Body of pancreas (tissue), 4 donors: ENCODE measurements at regions not wholly inside any gene's neighbourhood (a gene's known extent, or its start where the extent isn't known, plus 50 kb on each side); places are given as distances from the start of the nearest gene placed in this dataset.

Experiments
- ATAC-seq: fragments of 150-250 bp; one replicate; pipeline ENCODE4 v1.9.1; 2016
- DNase-seq, 4 donors: peaks; one replicate each; pipeline ENCODE4 v3.0.0-alpha.2; 2019
- H3K27ac ChIP-seq, 4 donors: fragments of 200-600 bp; sonication (generic); 1 replicate in 3 of 4; 2 replicates in 1 of 4; pipeline versions ENCODE4 v1.5.1 to v1.6.1; 2016 to 2019; ENCODE audit warnings: mild to moderate bottlenecking in 1 of 4, mixed read lengths in 1 of 4, moderate library complexity in 1 of 4
- H3K27me3 ChIP-seq, 2 donors: fragments of 200-600 bp; sonication (generic); one replicate each; pipeline ENCODE4 v1.6.0; 2016; ENCODE audit warnings: mild to moderate bottlenecking in 1 of 2
- H3K36me3 ChIP-seq, 2 donors: fragments of 200-600 bp; sonication (generic); replicated peaks in 1 of 2; 2 replicates each; pipeline ENCODE4 v1.5.1; 2016; ENCODE audit warnings: low read depth in 2 of 2; ENCODE audit not compliant: insufficient read depth in 1 of 2
- H3K4me1 ChIP-seq: fragments of 200-600 bp; sonication (generic); one replicate; pipeline ENCODE4 v1.6.0; 2016
- H3K4me3 ChIP-seq, 2 donors: fragments of 200-600 bp; sonication (generic); 1 replicate in 1 of 2; 2 replicates in 1 of 2; pipeline ENCODE4 v1.5.1; 2016 to 2019
- H3K9me3 ChIP-seq, 3 donors: fragments of 200-600 bp; sonication (generic); 1 replicate in 2 of 3; 2 replicates in 1 of 3; pipeline ENCODE4 v1.5.1; 2016
- POLR2A ChIP-seq, 3 donors: fragments of 450-650 bp; IDR thresholded peaks; one replicate each; pipeline ENCODE4 v1.6.1; 2016; ENCODE audit warnings: antibody characterized with exemption in 3 of 3, mild to moderate bottlenecking in 2 of 3
- WGBS, 2 donors: methylation state at CpG; one replicate each; pipeline ENCODE4 v1.1.5; 2017; 5-methylcytosine and 5-hydroxymethylcytosine counted together
- intact Hi-C: fragments of 100-400 bp; cut with DNase I; formaldehyde crosslinking; loops from one replicate; pipeline ENCODE4 v1.15.1; 2023
- TF ChIP-seq, protein P1 (sequence below), 7 experiments: fragments of 450-650 bp in 4 of 7; fragments of 200-600 bp in 3 of 7; sonication (generic) in 3 of 7; IDR thresholded peaks; one replicate each; pipeline ENCODE4 v1.5.1; 2016 to 2019; ENCODE audit warnings: antibody characterized with exemption in 7 of 7

DNA sequence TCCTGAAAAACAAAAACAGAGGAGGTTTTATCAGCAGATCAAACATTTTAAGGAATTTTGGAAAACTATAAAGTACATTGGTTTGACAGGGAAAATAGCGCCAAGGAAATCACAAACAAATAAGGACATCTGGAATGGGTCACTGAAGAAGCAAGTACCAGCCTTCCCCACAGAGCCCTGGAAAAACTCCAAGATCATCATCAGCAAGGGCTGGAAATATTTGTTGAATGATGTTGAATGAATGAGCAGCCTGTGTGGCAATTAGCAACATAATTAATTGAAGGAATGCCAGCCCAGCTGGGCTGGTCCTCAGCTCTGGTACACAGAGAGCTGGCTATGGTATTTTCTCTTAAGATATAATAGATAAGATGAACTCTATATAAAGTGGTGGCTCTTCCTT, 290.4 kb downstream of the HS3ST3A1 start:
- TF ChIP-seq POLR2A (IDR thresholded peaks at IDR 0.05), result no peak
- TF ChIP-seq, protein P1, sequence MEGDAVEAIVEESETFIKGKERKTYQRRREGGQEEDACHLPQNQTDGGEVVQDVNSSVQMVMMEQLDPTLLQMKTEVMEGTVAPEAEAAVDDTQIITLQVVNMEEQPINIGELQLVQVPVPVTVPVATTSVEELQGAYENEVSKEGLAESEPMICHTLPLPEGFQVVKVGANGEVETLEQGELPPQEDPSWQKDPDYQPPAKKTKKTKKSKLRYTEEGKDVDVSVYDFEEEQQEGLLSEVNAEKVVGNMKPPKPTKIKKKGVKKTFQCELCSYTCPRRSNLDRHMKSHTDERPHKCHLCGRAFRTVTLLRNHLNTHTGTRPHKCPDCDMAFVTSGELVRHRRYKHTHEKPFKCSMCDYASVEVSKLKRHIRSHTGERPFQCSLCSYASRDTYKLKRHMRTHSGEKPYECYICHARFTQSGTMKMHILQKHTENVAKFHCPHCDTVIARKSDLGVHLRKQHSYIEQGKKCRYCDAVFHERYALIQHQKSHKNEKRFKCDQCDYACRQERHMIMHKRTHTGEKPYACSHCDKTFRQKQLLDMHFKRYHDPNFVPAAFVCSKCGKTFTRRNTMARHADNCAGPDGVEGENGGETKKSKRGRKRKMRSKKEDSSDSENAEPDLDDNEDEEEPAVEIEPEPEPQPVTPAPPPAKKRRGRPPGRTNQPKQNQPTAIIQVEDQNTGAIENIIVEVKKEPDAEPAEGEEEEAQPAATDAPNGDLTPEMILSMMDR (IDR thresholded peaks at IDR 0.05), result no peak
- H3K27ac ChIP-seq, result no peak overlapping the region

DNA sequence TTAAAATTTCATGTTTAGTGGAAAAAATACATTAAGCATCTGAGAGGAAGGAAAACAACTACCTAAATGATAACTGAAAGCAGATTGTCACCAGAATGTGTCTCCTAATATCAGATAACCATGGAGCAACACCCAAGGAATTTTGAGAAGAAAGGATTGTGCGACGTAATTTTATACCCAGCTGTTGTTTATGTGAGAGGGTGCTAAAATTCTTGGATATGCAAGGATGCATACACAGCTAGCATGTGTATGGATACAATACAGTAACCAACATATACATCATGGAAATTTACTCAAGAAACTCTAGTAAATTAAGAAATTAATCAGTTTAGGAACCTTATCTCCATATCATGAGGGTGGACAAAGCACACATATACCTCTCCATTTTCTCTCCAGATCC, 290.9 kb downstream of the HS3ST3A1 start:
- intact Hi-C loops, result no loop called here
- Histone ChIP-seq H3K9me3 (no peaks in the 10 kb centered on the region), H3K4me1 (no peaks in the 10 kb centered on the region), H3K27me3 (no peaks in the 10 kb centered on the region), H3K4me3 (no peak overlapping the region), H3K27ac (no peak overlapping the region), H3K36me3 (no peaks in the 10 kb centered on the region)
- ATAC-seq, result no peak
- DNase-seq, result no peak
- 98 to 100% methylated on average over 2 of the region's 2 CpGs for WGBS, 2 donors
- TF ChIP-seq, protein P1 (IDR thresholded peaks at IDR 0.05), result no peak
- TF ChIP-seq POLR2A (IDR thresholded peaks at IDR 0.05), result no peak

More for the DNA sequence above, 290.4 kb downstream of the HS3ST3A1 start:
- ATAC-seq, result no peak
- no peak for DNase-seq
- WGBS, 2 donors, result 79 to 84% methylated on average over 1 of the region's 1 CpG
- Histone ChIP-seq H3K4me3 (no peak overlapping the region), H3K27me3 (no peaks in the 10 kb centered on the region), H3K36me3 (no peaks in the 10 kb centered on the region), H3K4me1 (no peaks in the 10 kb centered on the region), H3K9me3 (no peaks in the 10 kb centered on the region)
- intact Hi-C loops, result no loop called here

DNA sequence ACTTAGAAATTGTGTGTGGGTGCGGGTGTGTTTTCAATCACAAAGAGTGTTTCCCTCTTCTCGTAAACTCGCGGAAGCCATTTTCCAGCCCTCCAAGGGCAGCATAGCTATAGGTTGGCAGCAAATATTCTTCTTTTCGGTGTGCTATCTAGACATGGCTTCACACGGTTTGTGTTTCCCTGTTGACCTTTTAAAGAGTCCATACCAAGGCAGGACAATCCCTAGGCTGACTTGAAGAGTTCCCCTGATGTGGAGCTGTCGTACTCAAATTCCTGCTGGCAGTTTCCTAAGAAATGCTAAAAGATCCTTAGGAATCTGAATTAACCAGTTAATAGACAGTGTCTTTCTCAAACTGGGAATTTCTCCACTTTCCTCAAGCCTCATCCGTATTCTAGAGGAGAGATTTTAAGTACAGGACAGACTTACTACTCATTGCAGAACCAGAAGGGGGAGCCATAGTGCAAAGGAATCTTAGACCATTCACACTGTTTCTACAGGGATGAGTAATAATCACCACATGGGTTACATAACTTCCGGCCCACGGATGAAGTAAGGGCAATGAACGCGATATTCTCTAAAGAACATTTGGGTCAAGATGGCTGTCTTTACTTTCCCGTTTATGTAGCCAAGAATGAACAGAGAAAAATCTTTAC, 288.6 kb upstream of the ELAC2 start:
- Histone ChIP-seq H3K27me3 (no peaks in the 10 kb centered on the region), H3K36me3 (no peaks in the 10 kb centered on the region), H3K9me3 (no peaks in the 10 kb centered on the region), H3K4me3 (no peak overlapping the region), H3K4me1 (no peaks in the 10 kb centered on the region), H3K27ac (no peak overlapping the region)
- no peak for TF ChIP-seq POLR2A (IDR thresholded peaks at IDR 0.05)
- TF ChIP-seq, protein P1 (IDR thresholded peaks at IDR 0.05), result peak in 6 of 7 experiments; percentile 21 to 65 (median 50)
- WGBS, 2 donors, result 43 to 52% methylated on average over 13 of the region's 13 CpGs
- intact Hi-C loops, result no loop called here
- ATAC-seq, result peak; percentile 92
- peak; percentile 43 to 54 (median 47) for DNase-seq

DNA sequence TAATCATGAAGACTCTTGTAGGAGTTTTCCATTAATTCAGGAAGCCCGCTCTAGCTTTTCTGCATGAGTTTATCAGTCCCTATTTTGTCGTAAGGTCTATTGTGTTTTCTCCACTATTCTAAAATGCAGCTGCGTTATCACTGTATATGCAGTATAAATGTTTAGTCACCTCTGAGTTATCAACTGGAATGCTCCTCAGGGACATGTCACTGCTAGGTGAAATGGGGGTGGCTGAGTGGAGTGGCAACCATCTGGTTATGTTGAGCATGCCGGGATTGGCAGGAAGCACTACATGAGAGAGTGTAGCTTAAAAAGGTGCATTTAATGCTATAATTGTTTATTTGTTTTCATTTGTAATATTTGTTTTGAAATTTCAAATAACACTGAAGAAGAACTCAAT, 285.2 kb upstream of the ELAC2 start:
- intact Hi-C loops, result no loop called here
- peaks cover 3% of the 10 kb centered on the region for H3K4me1 ChIP-seq

More for the DNA sequence above, 285.2 kb upstream of the ELAC2 start:
- Histone ChIP-seq H3K4me3 (no peak overlapping the region), H3K36me3 (no peaks in the 10 kb centered on the region), H3K27ac (no peak overlapping the region), H3K9me3 (no peaks in the 10 kb centered on the region), H3K27me3 (no peaks in the 10 kb centered on the region)
- 52 to 54% methylated on average over 4 of the region's 4 CpGs for WGBS, 2 donors
- no peak for TF ChIP-seq POLR2A (IDR thresholded peaks at IDR 0.05)
- TF ChIP-seq, protein P1 (IDR thresholded peaks at IDR 0.05), result no peak
- no peak for DNase-seq
- no peak for ATAC-seq
